ENCODE measurements at regions not wholly inside any gene's neighbourhood (a gene's known extent, or its start where the extent isn't known, plus 50 kb on each side); places are given as distances from the start of the nearest gene placed in this dataset.

DNA sequence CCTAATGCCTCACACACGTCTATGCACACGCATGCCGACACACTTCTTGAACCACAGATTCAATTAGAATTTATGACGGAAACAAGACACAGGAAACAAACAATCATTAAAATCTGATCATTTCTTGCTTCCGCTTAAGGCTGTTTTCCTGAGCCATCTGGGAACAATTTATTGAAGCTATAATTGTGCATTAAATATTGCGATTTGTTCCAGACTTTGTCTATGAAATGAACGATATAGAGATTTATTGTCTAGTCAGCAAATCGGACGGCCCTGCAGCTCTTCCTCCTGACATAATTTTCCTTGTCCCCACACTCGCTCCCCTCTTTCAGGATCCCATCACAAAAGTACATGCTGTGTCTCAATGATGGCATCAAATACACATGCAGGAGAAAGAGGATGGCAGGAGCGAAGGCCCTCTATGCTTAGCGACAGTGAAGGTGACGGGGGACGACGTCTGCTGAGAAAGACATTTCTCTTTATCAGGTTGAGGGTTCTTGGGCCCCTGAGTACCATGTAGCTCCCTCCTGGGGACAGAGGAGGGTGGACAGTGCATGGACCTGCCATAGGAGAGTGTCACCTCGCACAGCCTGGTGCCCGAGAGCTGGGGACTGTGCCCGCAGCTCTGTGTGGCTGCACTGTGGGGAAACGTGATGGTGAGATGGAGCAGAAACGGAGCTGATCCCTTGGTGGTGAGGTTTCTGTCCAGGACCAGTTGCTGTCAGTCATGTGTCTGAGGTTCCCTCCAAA, 157.3 kb downstream of the ACKR3 start:
- Histone ChIP-seq H3K27ac (ENCODE audit: low read length) (no peak overlapping the region), H2AFZ (ENCODE audit: low read depth, low read length) (no peak overlapping the region), H3K4me2 (ENCODE audit: low read length) (no peak overlapping the region), H3K36me3 (ENCODE audit: insufficient read depth, low read length) (no peaks in the 10 kb centered on the region), H3F3A (ENCODE audit: insufficient read depth, low read length, poor library complexity, severe bottlenecking) (no peaks in the 10 kb centered on the region), H3K9me2 (ENCODE audit: insufficient read depth, low read length) (no peaks in the 10 kb centered on the region), H3K9me3 (ENCODE audit: low read length) (no peaks in the 10 kb centered on the region), H3K27me3 (ENCODE audit: insufficient read depth, low read depth, low read length) (no peaks in the 10 kb centered on the region), H3K9ac (ENCODE audit: low read length) (no peak overlapping the region), H3K4me3 (ENCODE audit: low read length) (no peak overlapping the region), H4K20me1 (ENCODE audit: insufficient read depth) (no peaks in the 10 kb centered on the region), H3K79me2 (replicated peaks; ENCODE audit: insufficient read depth, low read length) (no peaks in the 10 kb centered on the region)
- TF ChIP-seq, protein P1, sequence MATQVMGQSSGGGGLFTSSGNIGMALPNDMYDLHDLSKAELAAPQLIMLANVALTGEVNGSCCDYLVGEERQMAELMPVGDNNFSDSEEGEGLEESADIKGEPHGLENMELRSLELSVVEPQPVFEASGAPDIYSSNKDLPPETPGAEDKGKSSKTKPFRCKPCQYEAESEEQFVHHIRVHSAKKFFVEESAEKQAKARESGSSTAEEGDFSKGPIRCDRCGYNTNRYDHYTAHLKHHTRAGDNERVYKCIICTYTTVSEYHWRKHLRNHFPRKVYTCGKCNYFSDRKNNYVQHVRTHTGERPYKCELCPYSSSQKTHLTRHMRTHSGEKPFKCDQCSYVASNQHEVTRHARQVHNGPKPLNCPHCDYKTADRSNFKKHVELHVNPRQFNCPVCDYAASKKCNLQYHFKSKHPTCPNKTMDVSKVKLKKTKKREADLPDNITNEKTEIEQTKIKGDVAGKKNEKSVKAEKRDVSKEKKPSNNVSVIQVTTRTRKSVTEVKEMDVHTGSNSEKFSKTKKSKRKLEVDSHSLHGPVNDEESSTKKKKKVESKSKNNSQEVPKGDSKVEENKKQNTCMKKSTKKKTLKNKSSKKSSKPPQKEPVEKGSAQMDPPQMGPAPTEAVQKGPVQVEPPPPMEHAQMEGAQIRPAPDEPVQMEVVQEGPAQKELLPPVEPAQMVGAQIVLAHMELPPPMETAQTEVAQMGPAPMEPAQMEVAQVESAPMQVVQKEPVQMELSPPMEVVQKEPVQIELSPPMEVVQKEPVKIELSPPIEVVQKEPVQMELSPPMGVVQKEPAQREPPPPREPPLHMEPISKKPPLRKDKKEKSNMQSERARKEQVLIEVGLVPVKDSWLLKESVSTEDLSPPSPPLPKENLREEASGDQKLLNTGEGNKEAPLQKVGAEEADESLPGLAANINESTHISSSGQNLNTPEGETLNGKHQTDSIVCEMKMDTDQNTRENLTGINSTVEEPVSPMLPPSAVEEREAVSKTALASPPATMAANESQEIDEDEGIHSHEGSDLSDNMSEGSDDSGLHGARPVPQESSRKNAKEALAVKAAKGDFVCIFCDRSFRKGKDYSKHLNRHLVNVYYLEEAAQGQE (IDR thresholded peaks at IDR 0.05; ENCODE audit: borderline replicate concordance), result no peak
- no peak for TF ChIP-seq TAF1 (IDR thresholded peaks at IDR 0.05; ENCODE audit: low read depth)
- no peak for TF ChIP-seq MXI1 (conservative IDR thresholded peaks at IDR 0.05; ENCODE audit: poor library complexity, severe bottlenecking)
- TF ChIP-seq EP300 (conservative IDR thresholded peaks at IDR 0.05; ENCODE audit: poor library complexity, severe bottlenecking), result no peak
- no peak for TF ChIP-seq POLR2AphosphoS5 (IDR thresholded peaks at IDR 0.05)
- no peak for TF ChIP-seq SMC3 (conservative IDR thresholded peaks at IDR 0.05; ENCODE audit: poor library complexity)
- no peak for TF ChIP-seq RAD21 (conservative IDR thresholded peaks at IDR 0.05)
- no peak for TF ChIP-seq EZH2 (IDR thresholded peaks at IDR 0.05; ENCODE audit: borderline replicate concordance, insufficient read depth, low read length, poor library complexity, severe bottlenecking)
- TF ChIP-seq, protein P2, sequence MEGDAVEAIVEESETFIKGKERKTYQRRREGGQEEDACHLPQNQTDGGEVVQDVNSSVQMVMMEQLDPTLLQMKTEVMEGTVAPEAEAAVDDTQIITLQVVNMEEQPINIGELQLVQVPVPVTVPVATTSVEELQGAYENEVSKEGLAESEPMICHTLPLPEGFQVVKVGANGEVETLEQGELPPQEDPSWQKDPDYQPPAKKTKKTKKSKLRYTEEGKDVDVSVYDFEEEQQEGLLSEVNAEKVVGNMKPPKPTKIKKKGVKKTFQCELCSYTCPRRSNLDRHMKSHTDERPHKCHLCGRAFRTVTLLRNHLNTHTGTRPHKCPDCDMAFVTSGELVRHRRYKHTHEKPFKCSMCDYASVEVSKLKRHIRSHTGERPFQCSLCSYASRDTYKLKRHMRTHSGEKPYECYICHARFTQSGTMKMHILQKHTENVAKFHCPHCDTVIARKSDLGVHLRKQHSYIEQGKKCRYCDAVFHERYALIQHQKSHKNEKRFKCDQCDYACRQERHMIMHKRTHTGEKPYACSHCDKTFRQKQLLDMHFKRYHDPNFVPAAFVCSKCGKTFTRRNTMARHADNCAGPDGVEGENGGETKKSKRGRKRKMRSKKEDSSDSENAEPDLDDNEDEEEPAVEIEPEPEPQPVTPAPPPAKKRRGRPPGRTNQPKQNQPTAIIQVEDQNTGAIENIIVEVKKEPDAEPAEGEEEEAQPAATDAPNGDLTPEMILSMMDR (IDR thresholded peaks at IDR 0.05; ENCODE audit: poor library complexity, severe bottlenecking), result no peak

DNA sequence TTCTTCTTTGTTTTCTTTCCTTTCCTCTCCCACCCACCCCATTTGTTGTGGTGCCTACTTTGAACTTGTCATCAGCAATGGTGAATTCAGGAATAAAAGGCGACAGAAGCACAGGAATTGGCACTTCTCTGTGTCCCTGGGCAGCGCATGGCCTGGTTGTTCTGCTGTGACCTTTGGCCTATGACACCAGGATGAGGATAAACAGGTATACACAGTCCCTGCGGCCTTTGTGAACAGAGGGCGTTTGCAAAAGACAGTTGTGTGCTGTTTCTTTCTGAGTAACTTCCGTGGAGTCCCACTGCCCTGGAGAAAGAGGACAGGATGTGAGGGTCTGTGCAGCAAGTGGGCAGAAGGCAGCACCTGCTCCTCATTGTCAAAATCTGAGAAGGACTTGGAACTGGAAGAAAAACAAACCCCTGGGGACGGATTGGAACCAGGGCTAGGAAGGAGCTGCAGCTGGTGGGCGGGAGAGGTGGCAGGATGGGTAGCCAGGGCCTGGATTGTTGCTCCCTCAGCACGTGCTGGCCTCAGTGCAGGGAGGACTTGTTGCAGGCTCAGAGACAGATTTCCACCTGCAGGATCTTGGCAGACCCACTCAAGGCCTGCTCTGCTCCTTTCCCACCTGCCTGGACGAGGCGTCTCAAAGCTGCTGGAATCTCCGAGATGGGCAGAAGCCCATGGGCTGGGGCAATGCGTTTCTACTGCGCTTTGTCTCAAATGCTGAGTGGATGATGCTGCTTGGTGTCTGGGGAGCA, 159.5 kb downstream of the ACKR3 start:
- H3K9ac ChIP-seq (ENCODE audit: low read length), result no peak overlapping the region
- H3K79me2 ChIP-seq (replicated peaks; ENCODE audit: insufficient read depth, low read length), result no peaks in the 10 kb centered on the region
- no peaks in the 10 kb centered on the region for H3K9me2 ChIP-seq (ENCODE audit: insufficient read depth, low read length)
- H4K20me1 ChIP-seq (ENCODE audit: insufficient read depth), result no peaks in the 10 kb centered on the region
- no peaks in the 10 kb centered on the region for H3F3A ChIP-seq (ENCODE audit: insufficient read depth, low read length, poor library complexity, severe bottlenecking)
- H3K27me3 ChIP-seq (ENCODE audit: insufficient read depth, low read depth, low read length), result no peaks in the 10 kb centered on the region
- no peak overlapping the region for H3K4me3 ChIP-seq (ENCODE audit: low read length)
- H3K9me3 ChIP-seq (ENCODE audit: low read length), result no peaks in the 10 kb centered on the region
- TF ChIP-seq EZH2 (IDR thresholded peaks at IDR 0.05; ENCODE audit: borderline replicate concordance, insufficient read depth, low read length, poor library complexity, severe bottlenecking), result no peak
- no peak for TF ChIP-seq RAD21 (conservative IDR thresholded peaks at IDR 0.05)
- no peak for TF ChIP-seq EP300 (conservative IDR thresholded peaks at IDR 0.05; ENCODE audit: poor library complexity, severe bottlenecking)
- no peak for TF ChIP-seq MXI1 (conservative IDR thresholded peaks at IDR 0.05; ENCODE audit: poor library complexity, severe bottlenecking)
- no peak for TF ChIP-seq POLR2AphosphoS5 (IDR thresholded peaks at IDR 0.05)
- TF ChIP-seq TAF1 (IDR thresholded peaks at IDR 0.05; ENCODE audit: low read depth), result no peak
- TF ChIP-seq, protein P2 (IDR thresholded peaks at IDR 0.05; ENCODE audit: poor library complexity, severe bottlenecking), result no peak
- TF ChIP-seq, protein P1 (IDR thresholded peaks at IDR 0.05; ENCODE audit: borderline replicate concordance), result no peak
- H3K27ac ChIP-seq (ENCODE audit: low read length), result no peak overlapping the region
- no peaks in the 10 kb centered on the region for H3K36me3 ChIP-seq (ENCODE audit: insufficient read depth, low read length)
- H3K4me2 ChIP-seq (ENCODE audit: low read length), result no peak overlapping the region
- no peak overlapping the region for H2AFZ ChIP-seq (ENCODE audit: low read depth, low read length)

Measured in neural cell (in vitro differentiated cells).